ENCODE measurements at regions not wholly inside any gene's neighbourhood (a gene's known extent, or its start where the extent isn't known, plus 50 kb on each side); places are given as distances from the start of the nearest gene placed in this dataset.
"Not testable (repeated sequence)": the region's sequence is repeated elsewhere in the genome, so short reads cannot be mapped to it uniquely, and the experiment has no call there.

DNA sequence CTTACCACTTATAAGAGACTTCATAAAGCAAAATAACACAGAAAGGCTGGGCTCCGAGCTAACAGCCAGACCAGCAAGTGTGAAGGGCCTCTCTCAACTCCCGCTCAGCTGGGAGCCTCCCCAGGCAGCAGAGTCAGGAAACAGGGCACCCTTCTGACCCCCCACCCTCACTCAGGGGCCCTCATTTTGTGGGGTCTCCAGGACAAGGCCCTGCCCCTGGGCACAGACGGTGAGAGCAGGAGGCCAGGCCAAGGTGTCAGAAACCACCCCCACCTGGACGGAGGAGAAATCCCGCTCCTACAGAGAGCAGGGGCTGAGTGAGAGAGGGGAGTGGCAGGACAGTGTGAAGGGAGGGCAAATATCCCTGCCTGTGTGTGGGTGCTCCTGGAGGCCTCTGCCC, 135.8 kb upstream of the FOXD4L5 start:
- no peak for DNase-seq (ENCODE audit: low read depth)

DNA sequence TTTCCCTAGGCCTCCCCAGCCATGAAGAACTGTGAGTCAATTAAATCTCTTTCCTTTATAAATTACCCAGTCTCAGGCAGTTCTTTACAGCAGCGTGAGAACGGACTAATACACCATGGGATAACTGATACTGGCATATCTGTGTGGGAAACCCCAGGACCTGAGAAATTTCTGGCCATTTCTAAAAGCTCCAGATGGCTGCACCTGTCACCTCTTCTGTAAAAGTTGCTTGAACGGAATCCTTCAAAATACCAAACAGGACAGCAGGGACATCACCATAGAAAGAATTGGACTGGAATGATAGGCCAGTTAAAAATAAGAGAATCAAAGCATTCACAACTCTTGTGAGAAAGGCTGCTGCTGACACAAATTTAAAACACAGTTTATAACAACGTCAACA, 134.0 kb upstream of the FOXD4L5 start:
- DNase-seq (ENCODE audit: low read depth) = not testable (repeated sequence)

DNA sequence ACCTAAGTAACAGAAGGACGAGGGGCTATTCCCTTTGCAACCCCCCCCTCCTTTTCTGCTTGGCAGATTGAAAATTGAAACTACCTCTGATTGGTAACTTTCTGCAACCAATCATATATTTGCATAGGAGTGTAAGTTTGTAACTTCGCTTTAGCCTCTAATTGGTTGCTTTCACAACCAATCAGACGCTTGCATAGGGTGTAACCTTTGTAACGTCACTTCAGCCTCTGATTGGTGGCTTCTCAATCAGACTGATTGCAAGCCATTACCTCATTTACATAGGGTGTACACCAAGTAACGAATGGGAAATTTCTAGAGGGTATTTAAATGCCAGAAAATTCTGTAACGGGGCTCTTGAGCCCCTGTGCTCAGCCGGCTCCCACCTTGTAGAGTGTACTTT, 131.9 kb upstream of the FOXD4L5 start:
- not testable (repeated sequence) for DNase-seq (ENCODE audit: low read depth)

DNA sequence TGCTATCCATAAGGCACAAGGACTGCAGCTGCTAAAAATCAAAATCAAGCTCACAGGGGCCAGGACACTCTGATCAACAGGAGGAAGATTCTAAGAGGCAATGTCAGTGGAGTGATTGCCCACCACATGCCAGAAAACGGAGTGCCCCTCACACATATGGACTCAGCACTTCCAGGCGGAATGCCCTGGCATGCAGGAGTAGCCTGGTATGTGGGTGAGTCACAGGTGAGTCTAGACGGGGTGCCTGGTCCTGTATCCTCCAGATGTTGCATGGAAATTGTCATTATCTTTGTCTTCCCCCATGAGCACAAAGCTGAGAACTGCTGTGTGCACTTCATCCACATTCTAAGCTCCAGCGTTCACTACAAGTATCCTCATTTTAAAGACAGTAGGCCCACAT, 129.2 kb upstream of the FOXD4L5 start:
- DNase-seq (ENCODE audit: low read depth) = not testable (repeated sequence)

DNA sequence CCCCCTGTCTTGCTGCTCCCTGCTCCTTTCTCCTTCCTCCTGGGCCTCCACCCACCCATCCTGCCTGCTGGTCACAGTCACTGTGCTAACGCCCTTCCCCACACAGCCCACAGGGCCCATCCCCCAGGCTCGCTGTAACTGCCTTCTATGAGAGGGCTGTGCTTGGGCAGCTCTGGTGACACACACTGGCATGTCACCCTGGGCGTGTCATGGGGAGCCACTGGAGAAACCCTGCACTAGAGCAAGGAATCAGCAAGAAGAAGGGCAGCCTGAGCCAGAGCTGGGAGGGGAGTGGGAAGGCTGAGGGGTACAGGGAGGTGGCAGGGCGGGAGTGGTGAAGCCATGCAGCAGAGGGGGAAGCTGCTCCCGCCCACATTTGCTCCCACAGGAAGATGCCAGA, 128.4 kb upstream of the FOXD4L5 start:
- not testable (repeated sequence) for DNase-seq (ENCODE audit: low read depth)

DNA sequence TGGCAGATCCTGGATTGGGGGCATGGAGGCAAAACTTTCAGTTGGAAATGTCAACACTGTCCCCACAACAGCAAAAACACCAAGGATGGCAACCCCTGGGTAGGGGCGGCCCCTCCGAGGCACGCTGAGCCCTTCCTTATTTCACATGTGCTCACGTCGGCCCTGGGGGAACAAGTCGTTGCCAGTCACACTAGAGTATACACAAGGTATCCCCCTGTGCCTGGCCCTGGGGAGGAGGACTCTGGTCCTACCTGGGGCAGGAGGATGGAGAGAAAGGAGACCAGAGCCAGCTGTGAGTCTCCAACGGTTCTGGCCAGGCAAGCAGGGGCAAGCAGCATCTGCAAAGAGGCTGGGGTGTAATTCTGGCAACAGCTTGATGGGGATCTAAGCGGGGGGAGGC, 126.9 kb upstream of the FOXD4L5 start:
- no peak for DNase-seq (ENCODE audit: low read depth)

DNA sequence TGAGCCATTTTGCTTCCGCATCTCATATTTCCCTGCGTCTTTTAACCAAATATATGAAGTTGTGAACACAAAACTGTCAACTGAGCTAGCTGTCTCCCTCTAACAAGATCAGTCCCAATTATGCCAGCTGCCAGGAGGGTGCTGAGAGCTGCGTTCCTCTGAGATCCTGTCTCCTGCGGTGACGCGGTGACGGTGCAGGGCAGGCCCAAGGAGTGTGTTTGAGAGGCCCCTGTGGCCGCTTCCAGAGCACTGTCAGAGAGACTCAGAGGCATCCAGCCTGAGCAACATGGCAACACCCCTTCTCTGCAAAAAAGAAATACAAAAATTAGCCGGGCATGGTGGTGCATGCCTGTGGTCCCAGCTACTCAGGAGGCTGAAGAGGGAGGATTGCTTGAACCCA, 126.3 kb upstream of the FOXD4L5 start:
- DNase-seq (ENCODE audit: low read depth) = no peak

DNA sequence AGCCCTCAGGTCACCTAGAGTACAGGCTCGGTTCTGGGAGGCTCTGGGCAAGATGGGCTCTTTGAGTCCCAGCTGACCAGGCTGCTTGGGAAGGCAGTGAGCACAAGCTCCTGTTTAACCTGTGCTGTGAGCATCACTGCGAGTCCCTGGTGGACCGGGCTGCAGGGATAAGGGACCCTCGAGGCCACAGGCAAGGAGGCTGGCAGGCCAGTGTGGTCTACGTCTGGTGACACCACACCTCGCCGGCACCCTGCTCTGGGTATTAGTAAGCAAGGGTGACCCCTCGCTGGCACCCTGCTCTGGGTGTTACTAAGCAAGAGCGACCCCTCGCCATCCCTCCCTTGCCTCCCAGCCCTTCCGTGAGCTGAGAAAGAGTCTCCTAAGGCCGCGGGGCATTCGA, 125.9 kb upstream of the FOXD4L5 start:
- no peak for DNase-seq (ENCODE audit: low read depth)

DNA sequence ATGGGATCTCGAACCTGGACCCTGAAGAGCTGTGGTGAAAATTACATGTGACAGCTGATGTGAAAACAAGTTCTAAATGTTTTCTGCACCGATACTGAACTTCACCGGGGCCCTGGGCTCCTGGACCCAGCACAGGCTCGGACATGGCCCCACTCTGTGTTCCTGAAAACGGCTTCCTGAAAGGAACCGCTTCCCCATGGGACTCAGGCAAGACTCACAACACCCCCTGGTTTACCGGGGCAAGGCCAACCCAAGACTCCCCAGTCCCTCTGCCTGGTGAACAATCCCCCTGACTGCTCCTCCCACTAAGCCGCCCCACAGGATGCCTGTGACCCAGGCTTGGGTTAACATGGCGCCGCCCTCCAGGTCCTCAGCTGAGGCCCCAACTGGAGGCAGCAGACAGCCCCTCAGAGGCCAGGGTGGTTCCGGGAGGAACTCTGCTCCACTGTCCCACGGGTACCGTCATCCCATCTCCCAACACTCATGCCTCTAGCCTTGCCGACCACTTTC, 124.5 kb upstream of the FOXD4L5 start:
- DNase-seq (ENCODE audit: low read depth) = no peak

DNA sequence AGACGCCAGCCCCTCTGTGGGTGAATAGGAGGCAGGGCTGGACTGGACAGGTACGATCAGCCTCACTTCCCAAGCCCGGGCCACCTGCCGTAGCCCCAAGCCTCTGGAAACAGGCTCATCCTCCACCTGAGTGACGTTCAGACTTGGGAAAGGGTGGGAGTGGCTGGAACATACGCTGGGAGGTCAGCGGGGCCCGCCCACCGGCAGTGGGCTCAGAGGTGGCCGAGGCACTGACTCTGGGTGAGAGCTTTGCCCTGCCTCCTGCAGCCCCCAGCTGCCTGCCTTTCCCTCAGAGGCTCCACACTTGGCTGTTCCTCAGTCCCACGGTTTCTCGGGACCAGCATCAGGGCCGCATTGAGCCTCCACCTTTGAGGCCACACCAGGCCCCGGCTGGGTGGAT, 123.8 kb upstream of the FOXD4L5 start:
- not testable (repeated sequence) for DNase-seq (ENCODE audit: low read depth)

DNA sequence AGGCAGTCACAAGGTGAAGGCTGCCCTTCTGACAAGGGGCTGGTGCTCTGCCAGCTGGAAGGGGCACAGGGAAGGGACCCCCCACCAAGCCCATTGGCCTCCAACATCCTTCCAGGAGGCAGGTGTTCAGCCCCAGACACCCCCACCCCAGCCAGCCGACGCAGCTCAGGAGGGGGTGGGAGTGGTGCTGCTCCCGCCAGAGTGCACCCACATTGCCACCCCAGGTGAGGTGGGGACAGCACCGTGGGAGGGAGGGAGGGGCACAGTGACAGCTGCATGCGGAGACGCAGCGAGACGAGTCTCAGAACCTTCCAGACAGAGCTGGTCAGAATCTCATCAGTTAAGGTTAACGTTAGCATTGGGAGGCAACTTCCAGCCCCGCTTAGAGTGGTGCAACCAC, 121.6 kb upstream of the FOXD4L5 start:
- not testable (repeated sequence) for DNase-seq (ENCODE audit: low read depth)

DNA sequence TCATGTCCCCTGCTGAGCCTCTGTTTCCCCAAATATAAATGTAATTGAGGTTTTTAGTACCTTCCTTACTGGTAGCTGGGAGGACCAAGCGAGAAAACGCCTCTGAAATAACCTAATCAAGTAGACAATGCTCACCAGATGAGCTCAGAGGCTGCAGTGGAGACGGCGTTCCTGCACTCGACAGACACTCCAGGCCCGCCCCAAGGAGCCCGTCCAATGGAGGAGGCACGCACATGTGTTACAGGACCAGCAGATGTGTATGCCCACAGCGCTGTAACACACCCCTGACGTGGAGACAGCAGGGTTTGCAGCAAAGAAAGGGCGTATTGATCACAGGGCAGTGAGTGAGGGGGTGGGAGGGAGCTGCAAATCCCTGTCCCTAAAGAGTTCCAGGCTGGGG, 120.8 kb upstream of the FOXD4L5 start:
- not testable (repeated sequence) for DNase-seq (ENCODE audit: low read depth)

DNA sequence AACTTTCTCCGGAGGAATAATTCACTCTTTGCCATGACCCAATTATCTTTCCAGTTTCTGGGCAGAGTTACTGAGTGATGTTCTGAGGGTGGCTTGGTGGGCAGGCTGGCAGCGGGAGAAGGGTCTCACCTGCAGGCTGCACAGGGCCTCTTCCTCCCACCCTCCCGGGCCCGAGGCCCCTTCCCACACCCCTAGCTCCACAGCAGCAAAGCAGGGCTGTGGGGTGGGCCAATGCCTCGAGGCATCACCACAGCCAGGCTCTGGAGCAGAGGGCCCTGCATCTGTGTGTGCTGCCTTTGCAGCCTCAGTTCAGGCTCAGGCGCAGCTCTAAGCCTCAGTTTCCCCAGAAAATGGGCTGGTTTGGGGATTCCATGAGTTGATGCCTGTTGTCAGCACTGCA, 120.2 kb upstream of the FOXD4L5 start:
- DNase-seq (ENCODE audit: low read depth) = no peak

DNA sequence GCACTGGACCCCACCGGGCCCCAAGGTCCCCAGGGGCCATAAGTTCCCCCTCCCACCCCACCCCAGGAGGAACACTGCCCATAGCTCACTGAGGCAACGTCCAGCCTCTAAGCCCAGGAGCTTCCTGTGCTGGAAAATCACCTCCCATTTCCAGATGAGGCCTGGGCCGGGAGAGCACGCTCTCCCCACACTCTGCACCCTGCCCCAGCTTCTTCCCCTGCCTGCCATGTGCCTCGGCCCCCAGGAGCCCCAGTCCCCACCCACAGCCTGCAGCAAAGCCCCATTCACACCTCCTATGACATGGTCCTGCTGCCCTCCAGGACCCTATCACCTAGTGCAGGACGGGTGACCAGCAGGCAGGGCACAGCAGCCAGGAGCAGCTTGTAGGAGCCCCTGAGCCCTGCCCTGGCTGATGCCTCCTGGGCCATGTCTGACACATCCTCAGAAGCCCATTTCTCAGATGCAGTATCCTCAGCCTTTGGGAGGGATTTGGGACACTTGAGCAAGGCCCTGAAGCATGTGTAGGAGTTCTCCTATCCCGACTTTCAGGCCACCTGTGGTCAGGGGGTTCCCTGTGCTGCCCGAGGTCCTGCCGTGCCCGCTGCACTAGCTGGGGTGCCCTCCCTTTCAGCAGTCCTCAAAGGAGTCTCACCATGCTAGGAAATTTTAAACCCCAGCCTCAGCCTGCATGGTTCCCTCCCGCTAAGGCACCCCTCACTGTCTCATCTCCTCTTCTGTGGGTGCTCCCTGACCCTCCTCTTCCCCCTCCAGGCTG, 119.4 kb upstream of the FOXD4L5 start:
- no peak for DNase-seq (ENCODE audit: low read depth)

DNA sequence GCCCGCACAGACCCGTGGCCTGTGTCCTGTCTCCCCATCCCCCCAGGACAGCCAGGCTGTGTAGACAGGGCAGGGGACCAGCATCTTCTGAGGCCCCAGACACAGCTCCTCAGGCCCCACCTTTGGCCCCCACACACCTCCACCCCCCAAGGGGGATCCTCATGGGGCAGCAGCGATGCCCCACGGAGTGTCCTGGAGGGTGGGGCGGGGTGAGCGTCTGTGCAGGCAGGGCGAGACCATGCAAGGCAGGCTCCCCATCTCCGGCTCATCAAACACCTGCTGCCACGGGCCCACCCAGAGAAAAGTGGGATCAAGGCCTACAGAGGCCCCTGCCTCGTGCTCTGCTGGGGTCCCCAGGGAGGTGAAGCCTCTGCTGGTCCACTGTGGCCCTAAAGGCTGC, 118.7 kb upstream of the FOXD4L5 start:
- no peak for DNase-seq (ENCODE audit: low read depth)

DNA sequence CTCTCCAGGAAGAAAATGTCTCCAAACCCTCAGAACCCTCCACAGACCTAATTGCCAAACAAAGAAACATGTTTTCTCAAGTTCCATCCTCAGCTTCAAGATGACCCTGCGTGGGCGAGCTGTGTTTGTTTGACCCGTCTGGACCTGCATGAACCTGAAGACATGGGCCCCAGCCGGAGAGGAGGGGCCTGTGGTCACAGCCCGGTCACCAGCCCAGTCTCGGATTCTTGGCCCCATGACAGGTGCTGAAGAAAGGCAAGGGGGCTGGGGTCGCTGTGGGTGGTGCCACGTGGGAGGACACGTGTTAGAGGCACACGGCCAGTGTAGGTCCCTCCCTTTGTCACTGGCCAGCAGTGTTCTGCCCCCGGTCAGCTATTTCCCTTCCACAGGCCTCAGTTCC, 118.1 kb upstream of the FOXD4L5 start:
- not testable (repeated sequence) for DNase-seq (ENCODE audit: low read depth)

DNA sequence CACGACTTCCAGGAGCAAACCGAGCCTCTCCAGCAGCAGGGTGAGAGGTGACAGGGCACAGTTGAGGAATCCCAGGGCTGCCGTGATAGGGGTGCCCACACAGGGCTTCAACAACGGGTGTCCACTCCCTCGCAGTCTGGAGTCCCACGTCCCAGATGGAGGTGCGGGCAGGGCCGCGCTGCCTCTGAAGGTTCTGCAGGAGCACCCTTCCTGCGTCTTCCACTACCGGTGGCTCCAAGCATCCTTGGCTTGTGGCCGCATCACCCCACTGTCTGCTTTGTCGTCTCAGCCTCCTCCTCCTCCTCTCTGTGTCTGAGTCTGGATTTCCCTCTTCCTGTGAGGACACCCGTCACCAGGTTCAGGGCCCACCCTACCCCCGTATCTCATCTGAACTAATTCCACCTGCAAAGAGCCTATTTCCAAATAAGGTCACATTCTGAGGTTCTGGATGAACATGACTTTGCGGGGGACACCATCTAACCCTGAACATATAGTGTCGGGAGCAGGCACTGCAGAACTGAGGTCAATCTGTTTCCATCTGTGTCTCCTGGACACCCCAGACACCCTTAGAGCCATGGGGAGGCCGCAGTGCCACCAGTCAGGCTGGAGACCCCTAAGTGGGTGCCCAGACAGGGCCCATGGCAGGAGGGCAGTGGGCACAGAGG, 117.3 kb upstream of the FOXD4L5 start:
- not testable (repeated sequence) for DNase-seq (ENCODE audit: low read depth)

DNA sequence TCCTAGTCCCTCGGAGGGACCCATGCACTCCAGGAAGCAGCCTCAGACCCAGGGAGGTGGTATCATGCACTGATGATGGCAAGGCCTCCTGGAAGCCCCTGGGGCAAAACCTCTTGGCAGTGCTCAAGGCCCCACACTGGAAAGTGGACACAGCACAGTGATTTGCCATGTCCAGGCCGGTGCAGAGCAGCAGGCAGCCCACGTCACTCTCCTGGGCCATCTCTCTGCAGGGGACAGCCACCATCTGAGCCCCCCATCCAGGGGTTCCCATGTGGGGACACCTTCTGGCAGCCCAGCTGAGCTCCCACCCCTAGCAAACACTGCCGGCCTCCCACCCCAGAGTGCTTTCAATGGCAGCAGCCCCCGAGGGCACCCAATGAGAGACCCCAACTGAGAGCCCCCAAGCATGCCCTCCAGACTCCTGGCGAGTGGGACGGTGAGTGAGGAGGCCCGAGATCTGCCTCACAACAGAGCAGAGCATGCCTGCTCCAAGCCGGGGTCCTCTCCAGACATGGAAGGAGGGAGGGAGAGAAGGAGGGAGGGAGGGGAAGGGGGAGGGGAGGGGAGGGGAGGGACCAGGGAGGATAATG, 116.5 kb upstream of the FOXD4L5 start:
- DNase-seq (ENCODE audit: low read depth) = not testable (repeated sequence)

DNA sequence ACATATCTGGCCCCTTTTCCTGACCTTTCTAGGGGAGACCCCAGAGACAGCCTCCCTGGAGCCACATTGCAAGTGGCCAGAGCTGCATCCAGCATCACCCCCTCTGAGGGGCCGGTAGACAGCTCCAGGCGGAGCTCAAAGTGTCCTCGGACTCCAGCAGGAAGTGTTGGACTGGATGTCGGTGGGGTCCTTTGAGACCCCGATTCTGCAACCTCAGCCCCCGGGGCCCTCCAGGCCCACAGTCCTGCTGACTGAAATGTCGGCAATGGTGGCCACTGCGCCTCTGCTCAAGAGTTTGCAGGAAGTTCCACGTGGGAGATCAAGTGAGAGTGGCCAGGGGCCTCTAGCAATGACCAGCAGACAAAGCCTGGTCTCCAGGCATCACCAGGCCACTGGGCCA, 115.9 kb upstream of the FOXD4L5 start:
- DNase-seq (ENCODE audit: low read depth) = no peak

DNA sequence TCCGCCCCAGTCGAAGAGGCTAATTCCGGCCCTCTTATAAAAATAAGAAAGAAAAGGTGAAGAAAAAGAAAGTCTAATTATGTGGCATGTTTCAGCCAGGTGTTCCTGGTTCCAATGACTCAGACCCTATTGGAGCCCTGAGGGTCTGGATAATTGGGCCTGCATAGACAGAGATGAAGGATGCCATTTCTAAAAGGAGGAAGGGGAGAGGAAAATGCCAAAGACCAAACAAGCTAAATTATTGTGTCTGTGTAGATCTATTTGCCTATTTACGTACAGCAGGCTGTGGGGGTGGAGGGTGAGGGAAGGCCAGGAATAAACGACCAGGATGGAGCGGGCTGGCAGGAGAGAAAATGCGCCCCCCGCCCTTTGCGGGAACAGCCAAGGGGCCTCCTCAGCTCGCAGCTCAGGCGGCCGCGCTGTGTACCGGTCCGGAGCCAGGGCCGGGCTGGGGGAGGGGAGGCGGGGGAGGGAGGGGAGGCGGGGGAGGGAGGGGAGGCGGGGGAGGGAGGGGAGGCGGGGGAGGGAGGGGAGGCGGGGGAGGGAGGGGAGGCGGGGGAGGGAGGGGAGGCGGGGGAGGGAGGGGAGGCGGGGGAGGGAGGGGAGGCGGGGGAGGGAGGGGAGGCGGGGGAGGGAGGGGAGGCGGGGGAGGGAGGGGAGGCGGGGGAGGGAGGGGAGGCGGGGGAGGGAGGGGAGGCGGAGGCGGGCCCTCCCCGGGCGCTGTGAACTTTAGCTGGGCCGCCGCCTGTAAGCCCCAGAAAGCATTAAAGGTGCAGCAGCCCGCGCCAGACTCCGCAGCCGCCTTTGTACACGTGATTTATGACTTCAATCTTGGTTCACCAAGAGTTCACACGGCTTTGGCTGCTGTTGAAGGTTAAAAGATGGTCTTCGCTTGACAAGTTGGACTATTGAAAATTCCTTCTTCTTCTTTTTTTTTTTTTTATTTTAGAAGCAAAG, 113.0 kb upstream of the FOXD4L5 start:
- DNase-seq (ENCODE audit: low read depth) = not testable (repeated sequence)

DNA sequence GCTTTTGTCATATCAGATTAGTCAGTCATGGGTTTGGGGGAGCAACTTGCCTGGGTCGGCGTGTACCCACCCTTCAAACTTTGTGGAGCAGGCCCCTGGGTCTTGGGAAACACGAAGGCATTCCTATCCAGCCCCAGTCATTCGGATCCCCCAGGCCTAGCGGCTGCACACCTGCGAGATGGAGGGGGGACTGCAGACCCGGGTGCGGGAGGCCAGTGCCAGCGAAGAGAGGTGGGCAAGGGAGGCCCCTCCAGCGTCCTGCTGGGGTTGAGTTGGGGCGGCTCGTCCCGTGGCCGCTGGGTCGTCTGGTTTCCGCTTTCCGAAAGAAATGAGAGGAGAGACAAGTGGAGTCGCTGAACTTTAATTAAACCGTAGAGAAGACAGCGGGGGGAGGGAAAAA, 112.2 kb upstream of the FOXD4L5 start:
- not testable (repeated sequence) for DNase-seq (ENCODE audit: low read depth)
